Peyer's patch (tissue), 4 donors: ENCODE measurements at regions not wholly inside any gene's neighbourhood (a gene's known extent, or its start where the extent isn't known, plus 50 kb on each side); places are given as distances from the start of the nearest gene placed in this dataset.

ENCODE experiments used
- DNase-seq, 3 donors: peaks; one replicate each; pipeline ENCODE4 v3.0.0-alpha.2; 2017 to 2019
- H3K27ac ChIP-seq, 4 donors: fragments of 200-600 bp; sonication (generic); one replicate each; pipeline ENCODE4 v1.5.1; 2016 to 2019
- H3K27me3 ChIP-seq, 2 donors: fragments of 200-600 bp; sonication (generic); one replicate each; pipeline ENCODE4 v1.5.1; 2019
- H3K36me3 ChIP-seq, 3 donors: fragments of 200-600 bp; sonication (generic); one replicate each; pipeline ENCODE4 v1.5.1; 2016 to 2019
- H3K4me1 ChIP-seq, 4 donors: fragments of 200-600 bp; sonication (generic); one replicate each; pipeline ENCODE4 v1.5.1; 2016 to 2019
- H3K4me3 ChIP-seq, 4 donors: fragments of 200-600 bp; sonication (generic); 1 replicate in 3 of 4; 2 replicates in 1 of 4; pipeline ENCODE4 v1.5.1; 2016 to 2019; ENCODE audit warnings: mild to moderate bottlenecking in 1 of 4
- H3K9me3 ChIP-seq, 4 donors: fragments of 200-600 bp; sonication (generic); one replicate each; pipeline ENCODE4 v1.5.1; 2016 to 2019; ENCODE audit warnings: mild to moderate bottlenecking in 1 of 4
- POLR2A ChIP-seq, 2 donors: fragments of 450-650 bp; IDR thresholded peaks; one replicate each; pipeline ENCODE4 v1.5.1; 2017; ENCODE audit warnings: antibody characterized with exemption in 2 of 2, mild to moderate bottlenecking in 2 of 2, moderate library complexity in 2 of 2
- TF ChIP-seq, protein P1 (sequence below), 6 experiments: fragments of 450-650 bp in 4 of 6; fragments of 200-600 bp in 2 of 6; sonication (generic) in 1 of 6; IDR thresholded peaks; one replicate each; pipeline ENCODE4 v1.5.1; 2017 to 2019; ENCODE audit warnings: antibody characterized with exemption in 6 of 6, mild to moderate bottlenecking in 3 of 6, moderate library complexity in 1 of 6

- Histone ChIP-seq H3K4me3 (no peak overlapping the region), H3K9me3 (no peaks in the 10 kb centered on the region), H3K27ac (no peak overlapping the region), H3K4me1 (no peaks in the 10 kb centered on the region), H3K36me3 (no peaks in the 10 kb centered on the region), H3K27me3 (no peaks in the 10 kb centered on the region)
- no peak for TF ChIP-seq POLR2A (IDR thresholded peaks at IDR 0.05)
- TF ChIP-seq, protein P1, sequence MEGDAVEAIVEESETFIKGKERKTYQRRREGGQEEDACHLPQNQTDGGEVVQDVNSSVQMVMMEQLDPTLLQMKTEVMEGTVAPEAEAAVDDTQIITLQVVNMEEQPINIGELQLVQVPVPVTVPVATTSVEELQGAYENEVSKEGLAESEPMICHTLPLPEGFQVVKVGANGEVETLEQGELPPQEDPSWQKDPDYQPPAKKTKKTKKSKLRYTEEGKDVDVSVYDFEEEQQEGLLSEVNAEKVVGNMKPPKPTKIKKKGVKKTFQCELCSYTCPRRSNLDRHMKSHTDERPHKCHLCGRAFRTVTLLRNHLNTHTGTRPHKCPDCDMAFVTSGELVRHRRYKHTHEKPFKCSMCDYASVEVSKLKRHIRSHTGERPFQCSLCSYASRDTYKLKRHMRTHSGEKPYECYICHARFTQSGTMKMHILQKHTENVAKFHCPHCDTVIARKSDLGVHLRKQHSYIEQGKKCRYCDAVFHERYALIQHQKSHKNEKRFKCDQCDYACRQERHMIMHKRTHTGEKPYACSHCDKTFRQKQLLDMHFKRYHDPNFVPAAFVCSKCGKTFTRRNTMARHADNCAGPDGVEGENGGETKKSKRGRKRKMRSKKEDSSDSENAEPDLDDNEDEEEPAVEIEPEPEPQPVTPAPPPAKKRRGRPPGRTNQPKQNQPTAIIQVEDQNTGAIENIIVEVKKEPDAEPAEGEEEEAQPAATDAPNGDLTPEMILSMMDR (IDR thresholded peaks at IDR 0.05) = no peak
- no peak for DNase-seq
These were observed 527.3 kb upstream of the MAP3K7 start for GRCh38 chr6:91114123-91114708.

DNA sequence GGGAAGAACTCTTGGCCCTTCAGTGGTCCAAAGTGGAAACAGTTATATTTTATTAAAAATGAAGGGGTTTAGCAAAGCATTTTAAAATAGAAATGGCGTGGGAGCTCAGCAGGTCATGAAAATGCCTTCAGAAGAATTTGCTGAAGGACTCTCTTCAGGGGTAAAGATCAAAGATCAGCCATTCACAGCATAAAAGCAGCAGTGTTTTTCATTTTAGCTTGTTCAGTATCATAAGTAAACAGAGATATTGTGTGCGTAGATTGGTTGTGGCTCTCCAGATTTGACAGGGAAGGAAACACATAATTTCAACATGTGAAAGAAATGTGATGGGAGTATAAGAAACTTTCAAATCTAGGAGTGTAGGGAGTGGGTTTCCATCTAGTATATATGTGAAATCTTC, 519.2 kb upstream of the MAP3K7 start:
- DNase-seq = no peak
- Histone ChIP-seq H3K4me3 (no peak overlapping the region), H3K36me3 (no peaks in the 10 kb centered on the region), H3K27ac (no peak overlapping the region), H3K4me1 (no peaks in the 10 kb centered on the region), H3K27me3 (no peaks in the 10 kb centered on the region), H3K9me3 (no peaks in the 10 kb centered on the region)
- no peak for TF ChIP-seq POLR2A (IDR thresholded peaks at IDR 0.05)
- TF ChIP-seq, protein P1 (IDR thresholded peaks at IDR 0.05) = no peak

GRCh38 chr6:91105532-91105931, 518.7 kb upstream of the MAP3K7 start:
- Histone ChIP-seq H3K4me1 (no peaks in the 10 kb centered on the region), H3K36me3 (no peaks in the 10 kb centered on the region), H3K4me3 (no peak overlapping the region), H3K27me3 (no peaks in the 10 kb centered on the region), H3K27ac (no peak overlapping the region), H3K9me3 (no peaks in the 10 kb centered on the region)
- TF ChIP-seq, protein P1 (IDR thresholded peaks at IDR 0.05) = no peak
- no peak for TF ChIP-seq POLR2A (IDR thresholded peaks at IDR 0.05)
- no peak for DNase-seq

GRCh38 chr6:91099479-91099878, 512.6 kb upstream of the MAP3K7 start:
- H3K4me3 ChIP-seq = no peak overlapping the region
- DNase-seq = no peak
- H3K4me1 ChIP-seq = no peaks in the 10 kb centered on the region
- TF ChIP-seq, protein P1 (IDR thresholded peaks at IDR 0.05) = no peak
- no peak for TF ChIP-seq POLR2A (IDR thresholded peaks at IDR 0.05)
- no peak overlapping the region for H3K27ac ChIP-seq
- H3K36me3 ChIP-seq = no peaks in the 10 kb centered on the region
- H3K9me3 ChIP-seq = no peaks in the 10 kb centered on the region
- H3K27me3 ChIP-seq = no peaks in the 10 kb centered on the region

- Histone ChIP-seq H3K4me1 (no peaks in the 10 kb centered on the region), H3K9me3 (no peaks in the 10 kb centered on the region), H3K36me3 (no peaks in the 10 kb centered on the region), H3K27me3 (no peaks in the 10 kb centered on the region), H3K4me3 (no peak overlapping the region), H3K27ac (no peak overlapping the region)
- TF ChIP-seq, protein P1 (IDR thresholded peaks at IDR 0.05) = no peak
- no peak for TF ChIP-seq POLR2A (IDR thresholded peaks at IDR 0.05)
- DNase-seq = no peak
These were observed 511.1 kb upstream of the MAP3K7 start for GRCh38 chr6:91098006-91098405.

GRCh38 chr6:91097364-91097763, 510.5 kb upstream of the MAP3K7 start:
- no peak for DNase-seq
- no peak overlapping the region for H3K27ac ChIP-seq
- no peak overlapping the region for H3K4me3 ChIP-seq

More at GRCh38 chr6:91097364-91097763, 510.5 kb upstream of the MAP3K7 start:
- Histone ChIP-seq H3K36me3 (no peaks in the 10 kb centered on the region), H3K9me3 (no peaks in the 10 kb centered on the region), H3K4me1 (no peaks in the 10 kb centered on the region), H3K27me3 (no peaks in the 10 kb centered on the region)
- TF ChIP-seq, protein P1 (IDR thresholded peaks at IDR 0.05) = no peak
- TF ChIP-seq POLR2A (IDR thresholded peaks at IDR 0.05) = no peak
